Spleen (tissue), 11 donors: ENCODE measurements at regions not wholly inside any gene's neighbourhood (a gene's known extent, or its start where the extent isn't known, plus 50 kb on each side); places are given as distances from the start of the nearest gene placed in this dataset.

Experiments used
- DNase-seq: peaks from one replicate; pipeline ENCODE4 v3.0.0-alpha.2; 2020
- H3K27ac ChIP-seq, 8 donors: fragments of 200-600 bp; sonication (generic) in 7 of 8; 1 replicate in 4 of 8; 2 replicates in 4 of 8; pipeline versions ENCODE4 v1.5.0 to v1.8.0; 2016 to 2021; ENCODE audit warnings: inconsistent platforms in 4 of 8, mild to moderate bottlenecking in 4 of 8, moderate library complexity in 1 of 8
- H3K27me3 ChIP-seq, 7 donors: fragments of 200-600 bp; sonication (generic) in 6 of 7; replicated peaks in 1 of 7; 1 replicate in 4 of 7; 2 replicates in 3 of 7; pipeline versions ENCODE4 v1.5.0 to v1.8.0; 2016 to 2021; ENCODE audit warnings: inconsistent platforms in 3 of 7, mild to moderate bottlenecking in 1 of 7
- H3K36me3 ChIP-seq, 6 donors: fragments of 200-600 bp; sonication (generic) in 5 of 6; 1 replicate in 4 of 6; 2 replicates in 2 of 6; pipeline versions ENCODE4 v1.5.0 to v1.8.0; 2016 to 2021; ENCODE audit warnings: inconsistent platforms in 2 of 6
- H3K4me1 ChIP-seq, 6 donors: fragments of 200-600 bp; sonication (generic) in 5 of 6; 1 replicate in 3 of 6; 2 replicates in 3 of 6; pipeline versions ENCODE4 v1.5.0 to v1.8.0; 2016 to 2021; ENCODE audit warnings: inconsistent platforms in 3 of 6
- H3K4me3 ChIP-seq, 8 donors: fragments of 200-600 bp; sonication (generic) in 7 of 8; 1 replicate in 4 of 8; 2 replicates in 4 of 8; pipeline versions ENCODE4 v1.5.0 to v1.8.0; 2016 to 2021; ENCODE audit warnings: inconsistent platforms in 4 of 8, mild to moderate bottlenecking in 4 of 8, moderate library complexity in 2 of 8
- H3K9me3 ChIP-seq, 8 donors: fragments of 200-600 bp; sonication (generic) in 7 of 8; 1 replicate in 4 of 8; 2 replicates in 4 of 8; pipeline versions ENCODE4 v1.5.0 to v1.8.0; 2016 to 2021; ENCODE audit warnings: inconsistent platforms in 4 of 8
- CTCF ChIP-seq, 11 experiments: fragments of 200-600 bp in 7 of 11; fragments of 450-650 bp in 4 of 11; sonication (generic) in 4 of 11; IDR thresholded peaks in 8 of 11; conservative IDR thresholded peaks in 3 of 11; 1 replicate in 7 of 11; 2 replicates in 4 of 11; pipeline versions ENCODE4 v1.4.0 to v1.8.0; 2016 to 2021; ENCODE audit warnings: antibody characterized with exemption in 11 of 11, inconsistent platforms in 4 of 11, mild to moderate bottlenecking in 1 of 11
- POLR2A ChIP-seq, 3 donors: fragments of 450-650 bp; IDR thresholded peaks; one replicate each; pipeline ENCODE4 v1.5.1; 2017; ENCODE audit warnings: antibody characterized with exemption in 3 of 3, mild to moderate bottlenecking in 1 of 3
- POLR2AphosphoS5 ChIP-seq, 3 donors: sonication (generic); formaldehyde crosslinking; IDR thresholded peaks; one replicate each; pipeline ENCODE4 v1.5.1; 2017; ENCODE audit warnings: antibody characterized with exemption in 3 of 3
- whole genome bisulfite sequencing, 5 donors: extraction: QIAGEN DNeasy Blood & Tissue Kit in 3 of 5; methylation state at CpG; one replicate each; pipeline versions ENCODE4 v1.1.5 to v1.1.7; 2013 to 2018; 5-methylcytosine and 5-hydroxymethylcytosine counted together
- intact Hi-C: fragments of 100-400 bp; cut with DNase I; formaldehyde crosslinking; loops from one replicate; pipeline ENCODE4 v1.15.0; 2023; ENCODE audit warnings: low total_unique reads
- donor health status: healthy with polysubstance abuse.
- donor health status: DM: no; HTN: no; CAD: no; lungs with moderate emphysema.
- donor health status: DM: no; HTN: no; CAD: no.
- donor health status: Bipolar disorder and iron deficiency.
- donor health status: healthy.
- donor health status: DM: no; HTN: no; CAD: no.
- donor health status: DM: yes; HTN: yes; CAD: no.

GRCh38 chr9:103997856-103998370 is 96.2 kb upstream of the SMC2 start:
- no peaks in the 10 kb centered on the region for H3K4me1 ChIP-seq
- TF ChIP-seq POLR2A (IDR thresholded peaks at IDR 0.05) (no peak), POLR2AphosphoS5 (IDR thresholded peaks at IDR 0.05) (no peak), CTCF (IDR thresholded peaks at IDR 0.05 in 8 of 11, conservative IDR thresholded peaks at IDR 0.05 in 3 of 11) (no peak)
- no peak overlapping the region for H3K27ac ChIP-seq
- H3K4me3 ChIP-seq: no peak overlapping the region
- no peaks in the 10 kb centered on the region for H3K27me3 ChIP-seq
- H3K9me3 ChIP-seq: peaks cover 0 to 5% (median 0%) of the 10 kb centered on the region in 8 donors
- 28 to 57% (median 36%) methylated on average over 3 of the region's 3 CpGs for WGBS, 5 donors
- DNase-seq: no peak
- intact Hi-C loops: no loop called here
- no peaks in the 10 kb centered on the region for H3K36me3 ChIP-seq

GRCh38 chr9:103999375-104000062 is 94.6 kb upstream of the SMC2 start:
- Histone ChIP-seq H3K4me1 (no peaks in the 10 kb centered on the region), H3K36me3 (no peaks in the 10 kb centered on the region), H3K27me3 (no peaks in the 10 kb centered on the region), H3K4me3 (no peak overlapping the region), H3K9me3 (peaks cover 0 to 5% (median 0%) of the 10 kb centered on the region in 8 donors), H3K27ac (no peak overlapping the region)
- 94 to 97% (median 95%) methylated on average over 39 to 40 of the region's 40 CpGs for WGBS, 5 donors
- TF ChIP-seq POLR2AphosphoS5 (IDR thresholded peaks at IDR 0.05): no peak
- TF ChIP-seq POLR2A (IDR thresholded peaks at IDR 0.05): no peak
- no peak for TF ChIP-seq CTCF (IDR thresholded peaks at IDR 0.05 in 8 of 11, conservative IDR thresholded peaks at IDR 0.05 in 3 of 11)
- peak; percentile 69 for DNase-seq
- intact Hi-C loops: no loop called here

- H3K4me1 ChIP-seq: no peaks in the 10 kb centered on the region
- intact Hi-C loops: no loop called here
- TF ChIP-seq POLR2AphosphoS5 (IDR thresholded peaks at IDR 0.05) (no peak), POLR2A (IDR thresholded peaks at IDR 0.05) (no peak), CTCF (IDR thresholded peaks at IDR 0.05 in 8 of 11, conservative IDR thresholded peaks at IDR 0.05 in 3 of 11) (no peak)
- WGBS, 5 donors: 10 to 22% (median 17%) methylated on average over 3 of the region's 3 CpGs
- no peak overlapping the region for H3K4me3 ChIP-seq
- DNase-seq: no peak
- no peaks in the 10 kb centered on the region for H3K36me3 ChIP-seq
- no peaks in the 10 kb centered on the region for H3K9me3 ChIP-seq
- H3K27ac ChIP-seq: no peak overlapping the region
- H3K27me3 ChIP-seq: no peaks in the 10 kb centered on the region
Measured at GRCh38 chr9:104009826-104010225, 84.3 kb upstream of the SMC2 start.

GRCh38 chr9:104022083-104022482 is 72.0 kb upstream of the SMC2 start:
- Histone ChIP-seq H3K9me3 (no peaks in the 10 kb centered on the region), H3K27ac (no peak overlapping the region), H3K27me3 (peaks cover 0 to 3% (median 0%) of the 10 kb centered on the region in 7 donors), H3K36me3 (no peaks in the 10 kb centered on the region), H3K4me3 (no peak overlapping the region), H3K4me1 (no peaks in the 10 kb centered on the region)
- intact Hi-C loops: no loop called here
- no peak for DNase-seq
- TF ChIP-seq POLR2AphosphoS5 (IDR thresholded peaks at IDR 0.05) (no peak), CTCF (IDR thresholded peaks at IDR 0.05 in 8 of 11, conservative IDR thresholded peaks at IDR 0.05 in 3 of 11) (no peak), POLR2A (IDR thresholded peaks at IDR 0.05) (no peak)
